Activated CD4-positive, alpha-beta T cell treated with anti-CD3 and anti-CD28 coated beads, Interleukin-2, amount 50 U/mL, for 4 hours (primary cell): ENCODE measurements at regions not wholly inside any gene's neighbourhood (a gene's known extent, or its start where the extent isn't known, plus 50 kb on each side); places are given as distances from the start of the nearest gene placed in this dataset.

Experiments used
- DNase-seq, 2 experiments: peaks; one replicate each; pipeline ENCODE4 v3.0.0-alpha.2; 2020

GRCh38 chr6:169079650-169080049 lies 174.0 kb downstream of the THBS2 start:
- DNase-seq, result no peak

- no peak for DNase-seq
Observed at GRCh38 chr6:169078399-169079145, 175.1 kb downstream of the THBS2 start.

GRCh38 chr6:169075915-169076654 lies 177.6 kb downstream of the THBS2 start:
- DNase-seq, result no peak

- no peak for DNase-seq
Observed at GRCh38 chr6:169075211-169075914, 178.3 kb downstream of the THBS2 start.

- no peak for DNase-seq
Observed at GRCh38 chr6:169074526-169074925, 179.1 kb downstream of the THBS2 start.

GRCh38 chr6:169073311-169073710 lies 180.3 kb downstream of the THBS2 start:
- DNase-seq, result no peak

- no peak for DNase-seq
Observed at GRCh38 chr6:169072127-169073042, 181.3 kb downstream of the THBS2 start.

GRCh38 chr6:169071394-169071793 lies 182.3 kb downstream of the THBS2 start:
- DNase-seq, result no peak

GRCh38 chr6:169070506-169071176 lies 183.0 kb downstream of the THBS2 start:
- no peak for DNase-seq

GRCh38 chr6:169069356-169069755 lies 184.3 kb downstream of the THBS2 start:
- no peak for DNase-seq

GRCh38 chr6:169064194-169064593 lies 189.5 kb downstream of the THBS2 start:
- DNase-seq, result no peak

GRCh38 chr6:169062272-169062671 lies 191.4 kb downstream of the THBS2 start:
- DNase-seq, result no peak

- DNase-seq, result no peak
Observed at GRCh38 chr6:169058634-169059033, 195.0 kb downstream of the THBS2 start.

GRCh38 chr6:169052462-169052861 lies 201.2 kb downstream of the THBS2 start:
- no peak for DNase-seq

- no peak for DNase-seq
Observed at GRCh38 chr6:169051371-169051770, 202.3 kb downstream of the THBS2 start.

- no peak for DNase-seq
Observed at GRCh38 chr6:169048865-169049205, 204.8 kb downstream of the THBS2 start.

GRCh38 chr6:169048185-169048864 lies 205.3 kb downstream of the THBS2 start:
- no peak for DNase-seq

- DNase-seq, result no peak
Observed at GRCh38 chr6:169047345-169047744, 206.3 kb downstream of the THBS2 start.

GRCh38 chr6:169046483-169047192 lies 207.0 kb downstream of the THBS2 start:
- DNase-seq, result no peak

- DNase-seq, result no peak
Observed at GRCh38 chr6:169046021-169046420, 207.6 kb downstream of the THBS2 start.

GRCh38 chr6:169045486-169045885 lies 208.2 kb downstream of the THBS2 start:
- DNase-seq, result no peak
